Type B pancreatic cell (in vitro differentiated cells): ENCODE measurements at regions not wholly inside any gene's neighbourhood (a gene's known extent, or its start where the extent isn't known, plus 50 kb on each side); places are given as distances from the start of the nearest gene placed in this dataset.

Experiments
- DNase-seq: peaks from one replicate; pipeline ENCODE4 v3.0.0; 2021; ENCODE audit warnings: mixed read lengths; ENCODE audit not compliant: unreplicated experiment; ENCODE audit errors: extremely low spot score
- H3K27ac Mint-ChIP-seq: 2 replicates; pipeline ENCODE4 v1.8.0; 2021; ENCODE audit warnings: mild to moderate bottlenecking, mixed read lengths
- H3K27me3 Mint-ChIP-seq: 2 replicates; pipeline ENCODE4 v1.8.0; 2021; ENCODE audit warnings: mixed read lengths
- H3K36me3 Mint-ChIP-seq: 2 replicates; pipeline ENCODE4 v1.8.0; 2021; ENCODE audit warnings: mixed read lengths
- H3K4me1 Mint-ChIP-seq: one replicate; pipeline ENCODE4 v1.8.0; 2021; ENCODE audit warnings: mixed read lengths; ENCODE audit not compliant: unreplicated experiment
- H3K4me3 Mint-ChIP-seq: 2 replicates; pipeline ENCODE4 v1.8.0; 2021; ENCODE audit warnings: mild to moderate bottlenecking, mixed read lengths
- H3K9me3 Mint-ChIP-seq: 2 replicates; pipeline ENCODE4 v1.8.0; 2021; ENCODE audit warnings: mixed read lengths
- TF ChIP-seq, protein P1 (sequence below): fragments of 200-600 bp; sonication (generic); conservative IDR thresholded peaks from 2 replicates; pipeline ENCODE4 v1.5.0; 2021; ENCODE audit warnings: antibody characterized with exemption, mild to moderate bottlenecking

DNA sequence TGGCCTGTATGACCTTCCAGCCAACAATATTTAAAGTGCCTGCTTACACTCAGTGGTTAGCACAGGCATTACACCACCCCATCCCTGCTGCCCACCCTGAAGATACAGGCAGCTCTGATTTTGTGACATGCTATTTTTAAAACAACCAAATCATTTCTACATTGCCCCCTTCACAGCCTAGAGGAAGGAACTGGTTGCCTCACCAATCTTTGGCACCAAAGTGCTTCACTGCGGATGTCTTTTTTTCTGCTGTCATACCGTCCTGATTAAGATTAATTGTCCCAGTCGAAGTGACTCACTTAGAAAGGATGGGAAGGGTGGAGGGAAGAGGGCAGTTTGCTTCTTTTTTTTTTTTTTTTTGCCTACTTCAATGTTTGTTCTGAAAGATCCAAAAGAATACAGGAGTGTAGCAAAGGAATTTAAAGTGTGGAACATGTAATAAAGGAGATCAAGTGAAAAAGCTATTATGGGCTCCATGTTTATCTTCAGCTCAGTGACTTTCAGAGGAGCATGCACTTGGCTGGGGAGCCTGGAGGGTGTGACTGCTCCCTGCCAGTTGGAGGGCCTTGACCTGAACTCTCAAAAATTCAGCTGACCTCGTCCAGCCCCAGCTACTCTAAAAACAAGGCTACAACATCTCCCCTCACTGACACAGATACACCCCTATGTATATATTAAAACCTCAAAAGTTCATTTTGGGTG, 501.1 kb upstream of the TNP1 start:
- TF ChIP-seq, protein P1, sequence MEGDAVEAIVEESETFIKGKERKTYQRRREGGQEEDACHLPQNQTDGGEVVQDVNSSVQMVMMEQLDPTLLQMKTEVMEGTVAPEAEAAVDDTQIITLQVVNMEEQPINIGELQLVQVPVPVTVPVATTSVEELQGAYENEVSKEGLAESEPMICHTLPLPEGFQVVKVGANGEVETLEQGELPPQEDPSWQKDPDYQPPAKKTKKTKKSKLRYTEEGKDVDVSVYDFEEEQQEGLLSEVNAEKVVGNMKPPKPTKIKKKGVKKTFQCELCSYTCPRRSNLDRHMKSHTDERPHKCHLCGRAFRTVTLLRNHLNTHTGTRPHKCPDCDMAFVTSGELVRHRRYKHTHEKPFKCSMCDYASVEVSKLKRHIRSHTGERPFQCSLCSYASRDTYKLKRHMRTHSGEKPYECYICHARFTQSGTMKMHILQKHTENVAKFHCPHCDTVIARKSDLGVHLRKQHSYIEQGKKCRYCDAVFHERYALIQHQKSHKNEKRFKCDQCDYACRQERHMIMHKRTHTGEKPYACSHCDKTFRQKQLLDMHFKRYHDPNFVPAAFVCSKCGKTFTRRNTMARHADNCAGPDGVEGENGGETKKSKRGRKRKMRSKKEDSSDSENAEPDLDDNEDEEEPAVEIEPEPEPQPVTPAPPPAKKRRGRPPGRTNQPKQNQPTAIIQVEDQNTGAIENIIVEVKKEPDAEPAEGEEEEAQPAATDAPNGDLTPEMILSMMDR: peak; percentile 39
- Mint-ChIP-seq H3K27me3 (peaks cover 63% of the 10 kb centered on the region), H3K27ac (no peak overlapping the region), H3K36me3 (peaks cover 6% of the 10 kb centered on the region), H3K9me3 (peaks cover 9% of the 10 kb centered on the region), H3K4me1 (peaks cover 29% of the 10 kb centered on the region), H3K4me3 (peak overlapping the region; percentile 10)
- no peak for DNase-seq

DNA sequence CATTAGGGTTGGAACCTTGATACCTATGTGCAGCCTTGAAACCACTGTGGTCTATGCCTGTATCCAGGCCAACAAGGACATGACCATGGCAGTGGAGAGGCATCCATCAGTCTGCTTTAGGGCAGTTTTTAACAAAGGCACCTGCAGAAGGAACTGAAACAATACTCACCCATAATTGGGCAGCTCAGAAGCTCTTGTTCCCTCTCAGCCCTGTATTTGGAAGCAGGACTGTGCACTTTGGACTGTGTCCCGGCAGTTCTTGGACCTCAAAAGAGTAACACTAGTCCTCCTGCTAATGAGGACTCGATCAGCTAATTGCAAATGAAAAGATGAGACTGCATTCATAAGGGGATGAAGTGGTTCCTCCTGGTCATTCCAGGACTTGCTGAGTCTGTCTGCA, 500.2 kb upstream of the TNP1 start:
- Mint-ChIP-seq H3K36me3 (peaks cover 6% of the 10 kb centered on the region), H3K4me3 (no peak overlapping the region), H3K9me3 (peaks cover 9% of the 10 kb centered on the region), H3K27ac (no peak overlapping the region), H3K4me1 (peaks cover 30% of the 10 kb centered on the region), H3K27me3 (peaks cover 67% of the 10 kb centered on the region)
- DNase-seq: no peak
- TF ChIP-seq, protein P1: no peak

DNA sequence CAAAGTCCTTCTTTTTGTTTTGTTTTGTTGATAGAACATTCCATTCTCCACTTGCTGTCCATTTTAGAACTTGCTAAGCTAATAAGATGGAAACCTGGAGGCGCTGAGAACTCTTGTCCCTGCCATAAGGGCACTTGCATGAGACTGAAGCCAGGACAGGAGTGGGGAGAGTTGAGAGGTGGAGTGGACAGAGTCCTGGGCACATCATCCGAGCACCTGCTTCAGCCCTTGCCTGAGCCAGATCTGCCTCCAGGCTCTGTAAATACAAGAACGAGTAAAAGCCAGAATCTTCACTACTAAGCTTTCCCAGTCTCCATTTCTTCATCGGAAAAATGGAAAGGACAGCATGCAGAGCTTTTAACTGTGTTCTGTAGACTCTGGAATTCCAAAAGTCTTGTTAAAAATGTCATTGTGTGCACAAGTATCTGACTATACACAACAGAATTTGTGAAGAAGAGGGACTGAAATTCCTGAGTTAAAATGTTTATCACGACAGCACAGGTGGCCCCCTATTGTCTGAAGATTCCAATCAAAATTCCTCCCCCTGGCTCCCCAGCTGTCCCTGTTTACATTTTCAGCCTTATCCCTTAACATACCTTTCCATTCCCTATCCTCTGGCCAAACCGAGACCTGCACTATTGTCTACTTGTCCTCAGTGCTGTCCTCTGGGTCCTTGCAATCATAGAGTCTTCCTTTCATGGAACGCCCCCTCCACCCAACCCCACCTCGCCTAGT, 498.2 kb upstream of the TNP1 start:
- Mint-ChIP-seq H3K27me3 (peaks cover 64% of the 10 kb centered on the region), H3K9me3 (no peaks in the 10 kb centered on the region), H3K4me3 (no peak overlapping the region), H3K4me1 (peaks cover 31% of the 10 kb centered on the region), H3K36me3 (no peaks in the 10 kb centered on the region), H3K27ac (no peak overlapping the region)
- TF ChIP-seq, protein P1: no peak
- DNase-seq: no peak

DNA sequence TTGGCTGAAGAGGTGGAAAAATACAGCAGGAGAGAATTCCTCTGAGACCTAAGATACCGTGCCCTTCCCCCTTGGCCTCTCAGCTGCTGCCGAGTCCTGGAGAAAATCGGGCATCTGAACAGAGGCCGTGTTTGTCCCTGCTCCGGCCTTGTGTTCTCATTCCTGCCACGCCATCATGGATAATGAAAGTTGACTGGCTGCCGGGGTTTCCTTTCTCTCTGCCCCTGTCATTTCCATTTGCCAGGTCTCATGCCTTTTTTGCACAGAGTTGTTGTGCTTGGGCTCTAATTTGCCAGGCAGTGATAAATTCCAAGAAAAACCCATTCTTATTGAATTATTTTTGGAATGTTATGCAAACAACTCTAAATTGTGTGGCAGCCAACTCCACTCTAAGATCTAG, 496.9 kb upstream of the TNP1 start:
- no peaks in the 10 kb centered on the region for H3K36me3 Mint-ChIP-seq
- TF ChIP-seq, protein P1: no peak
- H3K4me3 Mint-ChIP-seq: no peak overlapping the region
- H3K27ac Mint-ChIP-seq: no peak overlapping the region
- DNase-seq: no peak
- H3K4me1 Mint-ChIP-seq: peaks cover 31% of the 10 kb centered on the region
- no peaks in the 10 kb centered on the region for H3K9me3 Mint-ChIP-seq
- peaks cover 53% of the 10 kb centered on the region for H3K27me3 Mint-ChIP-seq

DNA sequence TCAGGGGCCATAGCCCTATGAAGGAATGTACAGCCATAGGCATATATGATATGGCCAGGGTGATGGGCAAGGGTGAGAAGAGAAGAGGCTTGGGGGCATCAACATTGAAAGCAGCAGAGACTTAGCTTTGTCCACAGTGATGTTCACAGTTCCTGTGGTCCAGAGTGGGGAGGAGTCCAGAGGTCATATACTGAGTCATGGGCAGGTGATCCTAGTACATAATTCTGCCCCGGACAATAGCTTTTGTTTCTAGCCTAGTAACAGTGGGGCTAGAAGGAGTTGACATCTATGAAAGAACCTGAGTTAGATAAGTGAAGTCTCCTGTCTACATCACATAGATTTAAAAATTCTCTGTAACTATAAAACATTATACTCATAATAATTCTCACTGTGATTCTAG, 496.3 kb upstream of the TNP1 start:
- Mint-ChIP-seq H3K27ac (no peak overlapping the region), H3K9me3 (no peaks in the 10 kb centered on the region), H3K4me3 (no peak overlapping the region), H3K36me3 (no peaks in the 10 kb centered on the region), H3K4me1 (peaks cover 28% of the 10 kb centered on the region), H3K27me3 (peaks cover 50% of the 10 kb centered on the region)
- no peak for DNase-seq
- TF ChIP-seq, protein P1: no peak
